ENCODE measurements at regions not wholly inside any gene's neighbourhood (a gene's known extent, or its start where the extent isn't known, plus 50 kb on each side); places are given as distances from the start of the nearest gene placed in this dataset.

DNA sequence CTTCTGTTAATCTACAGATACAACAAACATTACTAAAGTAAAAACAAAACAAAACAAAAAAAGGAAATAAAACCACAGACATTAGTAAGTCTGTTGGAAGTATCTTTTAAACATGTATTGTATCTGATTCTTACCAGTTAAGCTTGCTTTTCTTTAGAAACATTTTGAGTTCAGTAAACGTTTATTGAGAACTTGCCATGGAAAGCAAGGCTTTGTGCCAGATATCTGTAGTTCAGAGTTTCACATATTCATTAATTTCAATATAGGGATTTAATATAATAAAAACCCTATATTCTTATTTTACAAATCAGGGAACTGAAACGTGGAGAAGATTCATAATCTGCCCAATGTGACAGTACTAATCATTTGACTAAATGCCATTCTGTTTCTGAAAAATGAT is 1101.0 kb upstream of the GYPC start:
- Histone ChIP-seq H3K9ac (ENCODE audit: low read length) (no peak overlapping the region), H3K4me1 (ENCODE audit: insufficient read depth, low read length, severe bottlenecking) (no peaks in the 10 kb centered on the region), H3F3A (ENCODE audit: insufficient read depth, low read length) (no peaks in the 10 kb centered on the region), H3K27me3 (ENCODE audit: insufficient read depth, low read length) (no peaks in the 10 kb centered on the region), H3K79me2 (ENCODE audit: insufficient read depth, low read length) (no peaks in the 10 kb centered on the region), H3K4me2 (ENCODE audit: low read length) (no peak overlapping the region), H3K27ac (ENCODE audit: low read depth, low read length, poor library complexity, severe bottlenecking) (no peak overlapping the region), H3K4me3 (ENCODE audit: low read depth, low read length, poor library complexity, severe bottlenecking) (no peak overlapping the region), H2AFZ (ENCODE audit: low read length) (no peak overlapping the region), H3K9me2 (ENCODE audit: low read depth, low read length) (no peaks in the 10 kb centered on the region), H4K20me1 (ENCODE audit: insufficient read depth, low read length) (no peaks in the 10 kb centered on the region), H3K36me3 (ENCODE audit: insufficient read depth, low read length) (no peaks in the 10 kb centered on the region), H3K9me3 (ENCODE audit: low read length) (no peaks in the 10 kb centered on the region)
- no peak for TF ChIP-seq EZH2 (IDR thresholded peaks at IDR 0.05; ENCODE audit: borderline replicate concordance, low read length)
- TF ChIP-seq, protein P1, sequence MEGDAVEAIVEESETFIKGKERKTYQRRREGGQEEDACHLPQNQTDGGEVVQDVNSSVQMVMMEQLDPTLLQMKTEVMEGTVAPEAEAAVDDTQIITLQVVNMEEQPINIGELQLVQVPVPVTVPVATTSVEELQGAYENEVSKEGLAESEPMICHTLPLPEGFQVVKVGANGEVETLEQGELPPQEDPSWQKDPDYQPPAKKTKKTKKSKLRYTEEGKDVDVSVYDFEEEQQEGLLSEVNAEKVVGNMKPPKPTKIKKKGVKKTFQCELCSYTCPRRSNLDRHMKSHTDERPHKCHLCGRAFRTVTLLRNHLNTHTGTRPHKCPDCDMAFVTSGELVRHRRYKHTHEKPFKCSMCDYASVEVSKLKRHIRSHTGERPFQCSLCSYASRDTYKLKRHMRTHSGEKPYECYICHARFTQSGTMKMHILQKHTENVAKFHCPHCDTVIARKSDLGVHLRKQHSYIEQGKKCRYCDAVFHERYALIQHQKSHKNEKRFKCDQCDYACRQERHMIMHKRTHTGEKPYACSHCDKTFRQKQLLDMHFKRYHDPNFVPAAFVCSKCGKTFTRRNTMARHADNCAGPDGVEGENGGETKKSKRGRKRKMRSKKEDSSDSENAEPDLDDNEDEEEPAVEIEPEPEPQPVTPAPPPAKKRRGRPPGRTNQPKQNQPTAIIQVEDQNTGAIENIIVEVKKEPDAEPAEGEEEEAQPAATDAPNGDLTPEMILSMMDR (IDR thresholded peaks at IDR 0.05; ENCODE audit: low read length), result no peak

DNA sequence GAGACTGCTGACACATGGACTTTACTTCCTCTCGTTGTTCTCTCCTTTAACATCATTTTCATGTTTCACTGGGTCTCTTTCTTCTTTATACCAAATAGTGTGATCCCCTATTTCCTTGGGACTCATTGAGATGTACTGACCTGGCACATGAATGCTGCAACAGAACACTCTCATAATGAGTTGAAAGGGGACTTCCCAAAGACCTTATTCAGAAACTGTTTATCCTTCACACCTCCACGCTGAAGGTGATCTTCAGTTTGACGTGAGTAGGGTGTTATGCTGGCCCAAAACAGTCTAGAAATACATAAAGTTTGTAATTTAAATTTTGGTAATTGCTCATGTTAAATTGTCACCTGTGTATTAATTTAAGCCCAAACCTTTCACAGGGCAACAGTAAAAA is 1096.8 kb upstream of the GYPC start:
- Histone ChIP-seq H3K27me3 (ENCODE audit: insufficient read depth, low read length) (no peaks in the 10 kb centered on the region), H3K4me1 (ENCODE audit: insufficient read depth, low read length, severe bottlenecking) (no peaks in the 10 kb centered on the region), H3K9me3 (ENCODE audit: low read length) (no peaks in the 10 kb centered on the region), H3K27ac (ENCODE audit: low read depth, low read length, poor library complexity, severe bottlenecking) (no peak overlapping the region), H3K4me3 (ENCODE audit: low read depth, low read length, poor library complexity, severe bottlenecking) (no peak overlapping the region), H3K9me2 (ENCODE audit: low read depth, low read length) (no peaks in the 10 kb centered on the region), H4K20me1 (ENCODE audit: insufficient read depth, low read length) (no peaks in the 10 kb centered on the region), H3K4me2 (ENCODE audit: low read length) (no peak overlapping the region), H2AFZ (ENCODE audit: low read length) (no peak overlapping the region), H3K36me3 (ENCODE audit: insufficient read depth, low read length) (no peaks in the 10 kb centered on the region), H3K79me2 (ENCODE audit: insufficient read depth, low read length) (no peaks in the 10 kb centered on the region), H3F3A (ENCODE audit: insufficient read depth, low read length) (no peaks in the 10 kb centered on the region), H3K9ac (ENCODE audit: low read length) (no peak overlapping the region)
- TF ChIP-seq EZH2 (IDR thresholded peaks at IDR 0.05; ENCODE audit: borderline replicate concordance, low read length), result no peak
- TF ChIP-seq, protein P1 (IDR thresholded peaks at IDR 0.05; ENCODE audit: low read length), result no peak

DNA sequence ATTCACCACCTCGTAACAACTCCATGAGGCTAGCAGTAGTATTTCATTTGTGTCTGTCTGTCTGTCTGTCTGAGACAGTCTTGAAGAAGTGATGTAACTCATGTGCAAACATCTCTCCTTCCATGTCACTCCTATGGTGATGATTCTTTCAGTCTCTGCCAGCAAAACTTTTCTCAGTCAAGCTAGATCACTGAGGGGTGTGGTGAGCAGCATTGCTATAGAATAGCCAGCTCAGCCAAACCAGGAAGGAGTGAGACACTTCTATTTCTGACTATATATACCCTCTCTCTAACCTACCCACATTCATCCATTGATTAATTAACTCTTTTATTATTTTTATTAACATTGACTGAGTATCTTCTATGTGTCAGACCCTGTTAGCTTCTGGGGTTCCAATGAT is 1095.1 kb upstream of the GYPC start:
- H3K36me3 ChIP-seq (ENCODE audit: insufficient read depth, low read length), result no peaks in the 10 kb centered on the region

More for the DNA sequence above, 1095.1 kb upstream of the GYPC start:
- Histone ChIP-seq H3K9ac (ENCODE audit: low read length) (no peak overlapping the region), H3K9me2 (ENCODE audit: low read depth, low read length) (no peaks in the 10 kb centered on the region), H2AFZ (ENCODE audit: low read length) (no peak overlapping the region), H3K79me2 (ENCODE audit: insufficient read depth, low read length) (no peaks in the 10 kb centered on the region), H4K20me1 (ENCODE audit: insufficient read depth, low read length) (no peaks in the 10 kb centered on the region), H3K4me2 (ENCODE audit: low read length) (no peak overlapping the region), H3K27ac (ENCODE audit: low read depth, low read length, poor library complexity, severe bottlenecking) (no peak overlapping the region), H3K27me3 (ENCODE audit: insufficient read depth, low read length) (no peaks in the 10 kb centered on the region), H3K4me1 (ENCODE audit: insufficient read depth, low read length, severe bottlenecking) (no peaks in the 10 kb centered on the region), H3K4me3 (ENCODE audit: low read depth, low read length, poor library complexity, severe bottlenecking) (no peak overlapping the region), H3F3A (ENCODE audit: insufficient read depth, low read length) (no peaks in the 10 kb centered on the region), H3K9me3 (ENCODE audit: low read length) (no peaks in the 10 kb centered on the region)
- TF ChIP-seq, protein P1 (IDR thresholded peaks at IDR 0.05; ENCODE audit: low read length), result no peak
- no peak for TF ChIP-seq EZH2 (IDR thresholded peaks at IDR 0.05; ENCODE audit: borderline replicate concordance, low read length)
